GM19025 (cell line): ENCODE measurements at regions not wholly inside any gene's neighbourhood (a gene's known extent, or its start where the extent isn't known, plus 50 kb on each side); places are given as distances from the start of the nearest gene placed in this dataset.
"Not testable (repeated sequence)": the region's sequence is repeated elsewhere in the genome, so short reads cannot be mapped to it uniquely, and the experiment has no call there.

Experiments
- ATAC-seq: cut with Tn5 transposase; IDR thresholded peaks from one replicate; pipeline ENCODE4 v1.9.1; 2021; ENCODE audit warnings: mild to moderate bottlenecking, low read depth, moderate library complexity; ENCODE audit not compliant: unreplicated experiment

DNA sequence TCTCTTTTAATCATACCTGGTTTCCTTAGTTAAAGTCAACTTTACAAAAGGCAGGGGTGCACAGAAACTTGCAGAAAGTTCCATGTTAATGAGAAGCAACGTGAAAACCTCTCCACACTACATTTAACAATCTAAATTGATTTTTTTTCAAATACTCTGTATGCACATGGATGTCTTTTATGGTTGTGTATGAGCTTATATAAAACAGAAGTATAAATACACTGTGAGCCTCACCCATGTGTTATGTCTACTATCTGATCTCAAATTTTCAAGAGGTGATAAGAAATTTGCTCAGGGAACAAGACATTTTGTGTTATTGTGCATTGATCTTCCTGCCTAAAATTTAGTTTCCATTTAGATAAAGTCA is 617.6 kb downstream of the ADCYAP1 start:
- no peak for ATAC-seq

DNA sequence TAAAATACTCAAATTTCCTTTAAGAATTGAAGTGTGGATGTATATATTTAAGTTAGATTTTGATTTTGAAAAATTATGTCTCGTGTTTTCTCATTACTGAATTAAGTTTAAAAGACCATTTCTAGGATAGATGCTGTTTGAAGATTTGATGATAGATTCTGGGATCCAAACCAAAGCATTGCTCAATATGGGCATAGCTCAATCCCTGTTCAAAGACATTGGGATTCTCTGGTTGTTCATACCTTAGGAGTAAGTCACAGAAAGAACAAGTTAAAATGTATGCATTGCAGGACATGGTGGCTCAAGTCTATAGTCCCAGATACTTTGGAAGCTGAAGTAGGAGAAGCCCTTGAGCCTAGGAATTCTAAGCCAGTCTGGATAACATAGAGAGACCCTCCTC is 622.3 kb downstream of the ADCYAP1 start:
- no peak for ATAC-seq

DNA sequence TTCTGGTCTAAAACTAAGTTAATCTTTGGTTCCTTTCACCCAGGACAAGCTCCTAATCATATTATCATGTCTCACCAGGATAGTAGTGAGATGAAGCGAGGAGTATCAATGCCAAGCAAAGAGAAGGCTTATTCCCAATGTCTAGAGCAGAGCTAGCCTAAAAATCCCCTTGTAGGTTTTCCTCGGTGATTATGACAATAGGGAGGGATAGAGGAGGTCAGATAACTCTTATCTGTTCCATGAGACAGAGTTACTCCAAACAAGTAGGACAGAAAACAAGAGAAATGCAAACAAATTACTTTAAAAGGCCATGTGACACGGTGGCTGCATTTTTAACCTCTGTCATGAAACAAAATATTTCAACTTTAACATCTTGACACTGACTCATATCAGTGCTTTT is 623.1 kb downstream of the ADCYAP1 start:
- no peak for ATAC-seq

DNA sequence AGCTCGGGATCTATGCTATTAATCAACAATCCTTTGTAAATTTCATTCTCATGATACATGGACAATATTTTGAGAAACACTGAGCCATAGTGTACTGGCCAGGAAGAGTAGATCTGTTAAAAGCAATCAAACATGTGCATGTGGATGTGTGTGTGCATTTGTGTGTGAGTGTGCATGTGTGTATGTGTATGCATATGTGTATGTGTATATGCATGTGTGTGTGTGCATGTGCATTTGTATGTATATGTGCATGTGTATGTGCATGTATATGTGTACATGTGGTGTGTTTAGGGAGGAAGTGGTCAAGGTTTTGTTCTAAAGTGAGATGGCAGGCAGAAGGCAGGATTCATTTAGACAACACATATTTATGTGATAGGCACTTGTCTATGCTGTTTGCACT is 623.8 kb downstream of the ADCYAP1 start:
- no peak for ATAC-seq

DNA sequence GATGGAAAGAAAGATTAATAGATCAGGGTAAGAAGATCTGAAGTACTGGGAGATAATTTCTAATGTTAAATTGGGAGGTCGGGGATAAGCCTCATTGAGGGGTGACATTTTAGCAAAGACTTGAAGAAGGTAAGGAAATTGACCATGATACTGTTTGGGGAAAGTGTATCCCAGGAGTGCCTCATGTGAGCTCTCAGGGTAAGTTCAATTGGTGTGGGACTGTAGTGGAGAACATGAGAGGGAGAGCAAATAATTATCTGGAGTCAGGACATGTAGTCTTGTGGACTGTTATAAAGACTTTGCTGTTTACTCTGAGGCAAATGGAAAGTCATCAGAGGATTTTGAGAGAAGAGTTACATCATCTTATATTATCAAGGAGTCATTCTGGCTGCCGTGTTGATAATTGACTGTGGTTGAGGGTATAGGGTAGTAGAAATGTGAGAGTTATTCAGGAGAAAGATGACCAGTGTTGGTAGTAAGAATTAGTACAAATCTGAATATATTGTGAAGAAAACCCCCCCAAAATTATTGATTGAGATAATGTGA is 624.4 kb downstream of the ADCYAP1 start:
- no peak for ATAC-seq

DNA sequence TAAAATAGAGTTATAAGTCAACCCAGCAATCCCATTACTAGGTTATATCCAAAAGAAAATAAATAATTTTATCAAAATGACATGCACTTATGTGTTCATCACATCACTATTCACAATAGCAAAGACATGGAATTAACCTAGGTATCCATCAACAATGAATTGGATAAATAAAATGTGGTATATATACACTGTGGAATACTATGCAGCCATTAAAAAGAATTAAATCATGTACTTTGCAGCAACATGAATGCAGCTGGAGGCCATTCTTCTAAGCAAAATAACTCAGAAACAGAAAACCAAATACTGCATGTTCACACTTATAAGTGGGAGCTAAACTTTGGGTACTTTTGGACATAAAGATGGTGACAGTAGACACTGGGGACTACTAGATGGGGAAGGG is 626.0 kb downstream of the ADCYAP1 start:
- no peak for ATAC-seq

DNA sequence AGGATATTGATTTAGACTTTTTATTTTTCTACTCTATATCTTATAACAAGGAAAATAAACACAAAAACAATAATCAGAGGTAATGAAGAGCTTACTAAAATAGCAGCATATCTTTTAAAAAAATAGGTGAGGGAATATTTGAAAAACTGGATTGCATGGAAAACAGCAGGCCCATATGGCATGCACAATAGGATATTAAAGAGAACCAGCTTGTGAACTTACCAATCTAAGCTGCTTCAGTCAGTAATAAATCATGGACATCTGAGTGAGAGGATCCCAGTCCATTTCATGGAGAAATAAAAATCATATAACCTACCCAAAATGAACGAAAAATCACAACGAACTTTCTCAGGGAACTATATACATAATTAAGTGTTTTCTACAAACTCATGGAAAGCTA is 634.6 kb downstream of the ADCYAP1 start:
- no peak for ATAC-seq

DNA sequence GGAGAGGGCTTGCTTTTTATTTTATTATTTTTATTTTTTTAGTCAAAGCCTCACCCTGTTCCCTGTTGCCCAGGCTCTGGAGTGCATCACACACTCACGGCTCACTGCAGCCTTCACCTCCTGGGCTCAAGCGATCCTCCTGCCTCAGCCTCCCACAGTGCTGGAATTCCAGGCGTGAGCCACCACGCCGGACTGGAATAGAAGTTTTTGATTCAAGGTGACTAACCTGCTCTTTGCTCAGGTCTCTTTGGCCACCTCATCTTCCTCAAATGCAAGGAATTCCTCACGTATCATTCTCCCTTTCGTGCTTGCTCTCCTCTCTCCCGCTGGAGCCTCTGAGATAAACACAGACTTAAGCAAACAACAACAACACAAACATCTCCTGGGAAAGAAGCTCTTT is 636.8 kb downstream of the ADCYAP1 start:
- ATAC-seq: no peak

DNA sequence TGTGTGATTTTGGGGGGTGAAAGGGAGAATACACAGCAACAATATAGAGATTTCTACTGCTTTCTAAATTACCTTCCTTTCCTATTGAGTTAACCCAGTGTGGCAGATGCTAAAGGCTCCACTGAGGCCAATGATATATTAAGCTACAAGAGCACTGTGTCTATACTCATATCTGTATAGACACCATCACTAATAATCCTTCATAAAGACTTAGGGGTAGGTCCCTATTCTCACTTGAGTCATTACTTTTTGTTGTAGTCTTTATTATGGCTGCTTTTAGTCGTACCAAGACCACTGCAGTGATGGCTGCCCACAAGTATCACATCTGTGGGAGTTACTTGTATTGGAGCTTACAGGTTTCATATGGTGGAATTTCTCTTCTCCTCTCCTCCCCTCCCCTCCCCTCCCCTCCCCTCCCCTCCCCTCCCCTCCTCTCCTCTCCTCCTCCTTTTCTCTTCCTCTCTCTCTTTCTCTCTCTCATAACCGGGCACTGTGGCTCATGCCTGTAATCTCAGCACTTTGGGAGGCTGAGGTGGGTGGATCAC is 637.6 kb downstream of the ADCYAP1 start:
- ATAC-seq: no peak

DNA sequence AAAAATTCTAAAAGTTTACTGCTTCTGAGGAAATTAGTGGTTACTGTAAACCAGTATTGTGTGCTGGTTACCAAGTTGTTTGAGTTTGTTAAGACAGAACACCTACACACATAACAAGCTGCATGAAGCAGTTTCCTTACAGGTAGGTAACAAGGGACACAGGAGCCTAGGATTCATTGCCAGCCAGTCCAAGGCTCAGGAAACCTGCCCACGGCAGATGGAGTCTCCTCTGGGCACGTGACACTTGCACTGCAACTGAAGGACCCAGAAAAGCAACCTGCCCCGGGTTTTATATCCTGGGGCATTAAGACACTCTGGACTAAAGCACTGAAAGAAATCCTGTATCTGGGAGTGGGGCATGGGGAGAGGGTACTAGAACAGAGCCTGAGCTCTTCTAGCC is 639.3 kb downstream of the ADCYAP1 start:
- ATAC-seq: no peak

DNA sequence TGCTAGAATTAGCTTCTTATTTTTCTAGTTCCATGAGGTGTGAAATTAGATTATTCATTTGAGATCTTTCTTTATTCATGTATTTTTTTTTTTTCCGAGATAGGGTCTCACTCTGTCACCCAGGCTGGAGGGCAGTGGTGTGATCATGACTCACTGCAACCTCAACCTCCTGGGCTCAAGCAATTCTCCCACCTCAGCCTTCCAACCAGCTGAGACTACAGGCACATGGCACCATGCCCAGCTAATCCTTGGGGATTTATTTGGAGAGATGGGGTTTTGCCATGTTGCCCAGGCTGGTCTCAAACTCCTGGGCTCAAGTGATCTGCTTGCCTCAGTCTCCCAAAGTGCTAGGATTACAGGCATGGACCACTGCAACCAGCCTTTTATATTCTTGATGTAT is 653.0 kb downstream of the ADCYAP1 start:
- not testable (repeated sequence) for ATAC-seq

DNA sequence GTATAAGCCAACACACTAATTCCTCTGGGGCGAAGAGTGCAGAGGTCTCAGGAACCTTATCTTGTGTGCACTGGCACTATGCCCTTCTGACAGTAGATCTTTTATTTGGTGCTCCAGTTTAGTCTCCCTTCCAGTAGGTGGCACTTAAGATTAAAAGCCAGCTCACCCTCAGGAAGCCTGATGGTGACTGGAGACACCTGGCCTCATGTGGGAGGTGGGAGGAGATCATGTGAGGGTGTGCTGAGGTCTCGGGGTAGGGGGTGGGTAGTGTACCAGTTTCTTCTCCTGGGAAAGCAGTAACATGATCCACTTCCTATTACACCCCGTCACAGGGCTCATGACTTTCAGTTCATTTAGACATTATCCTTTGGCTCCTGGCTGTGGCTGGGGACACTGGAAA is 654.9 kb downstream of the ADCYAP1 start:
- no peak for ATAC-seq

DNA sequence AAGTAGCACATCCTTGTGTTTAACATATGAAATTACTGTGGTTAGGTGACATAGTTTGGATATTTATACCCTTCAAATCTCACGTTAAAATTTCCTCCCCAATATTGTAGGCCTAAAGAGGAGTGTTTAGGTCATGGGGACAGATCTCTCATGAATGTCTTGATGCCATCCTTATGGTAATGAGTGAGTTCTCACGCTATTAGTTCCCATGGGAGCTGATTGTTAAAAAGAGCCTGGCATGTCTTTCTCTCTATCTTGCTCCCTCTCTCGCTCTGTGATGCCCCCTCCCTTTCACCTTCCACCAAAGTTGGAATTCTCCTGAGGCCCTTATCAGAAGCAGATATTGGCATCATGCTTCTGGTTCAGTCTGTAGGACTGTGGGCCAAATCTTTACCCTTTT is 660.1 kb downstream of the ADCYAP1 start:
- ATAC-seq: no peak

DNA sequence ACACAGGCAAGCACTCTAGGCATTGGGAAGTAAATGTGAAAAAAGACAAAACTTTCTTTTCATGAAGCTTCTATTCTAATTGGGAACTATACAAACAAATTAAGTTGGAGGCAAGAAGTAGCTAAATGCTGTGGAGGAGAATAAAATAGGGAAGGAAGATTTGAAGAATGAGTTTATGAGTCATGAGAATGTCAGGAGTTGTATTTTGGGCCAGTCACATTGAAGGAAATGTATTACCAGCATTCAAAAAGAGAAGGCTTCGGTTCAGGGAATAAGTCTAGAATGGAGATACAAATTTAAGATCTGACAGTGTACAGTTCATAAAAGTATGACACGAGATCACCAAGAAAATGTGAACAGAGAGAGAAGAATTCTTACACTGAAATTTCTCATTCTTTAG is 666.5 kb downstream of the ADCYAP1 start:
- ATAC-seq: no peak

DNA sequence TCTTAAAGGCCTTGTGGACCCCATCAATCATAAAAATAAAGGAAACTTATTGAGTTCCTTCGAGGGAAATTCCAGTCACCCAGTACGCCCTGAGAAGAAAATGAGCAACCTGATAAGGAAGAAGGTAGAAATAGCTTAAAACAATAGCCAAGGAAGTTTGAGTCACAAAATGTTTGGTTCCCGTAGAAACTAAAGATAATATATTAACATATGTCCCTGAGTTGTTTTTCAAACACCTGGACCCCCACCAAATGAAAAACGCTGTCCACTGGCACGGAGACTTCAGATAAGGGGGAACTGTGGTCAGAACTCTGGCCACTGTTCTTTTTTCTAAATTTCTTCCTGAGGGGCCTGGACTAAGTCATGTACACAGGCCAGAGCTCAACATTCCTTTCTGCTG is 669.1 kb downstream of the ADCYAP1 start:
- no peak for ATAC-seq

DNA sequence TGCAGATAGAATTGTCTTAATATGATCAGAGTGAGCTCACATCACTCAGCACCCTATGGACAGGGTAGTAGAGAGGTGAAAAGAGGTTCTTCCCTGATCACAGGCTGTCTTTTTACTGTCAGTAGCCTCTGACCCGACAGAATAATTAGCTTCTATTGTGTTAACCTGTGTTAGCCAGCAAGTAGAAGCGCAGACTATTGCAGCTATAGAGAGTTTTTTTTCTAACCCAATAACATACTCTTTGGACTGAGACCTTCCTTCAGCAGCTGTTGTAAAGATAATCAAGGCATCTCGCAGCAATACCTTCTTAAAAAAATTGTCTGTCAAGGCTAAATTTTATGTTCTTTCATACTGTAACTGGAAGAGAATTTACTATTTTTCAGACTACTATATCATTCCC is 670.4 kb downstream of the ADCYAP1 start:
- no peak for ATAC-seq

DNA sequence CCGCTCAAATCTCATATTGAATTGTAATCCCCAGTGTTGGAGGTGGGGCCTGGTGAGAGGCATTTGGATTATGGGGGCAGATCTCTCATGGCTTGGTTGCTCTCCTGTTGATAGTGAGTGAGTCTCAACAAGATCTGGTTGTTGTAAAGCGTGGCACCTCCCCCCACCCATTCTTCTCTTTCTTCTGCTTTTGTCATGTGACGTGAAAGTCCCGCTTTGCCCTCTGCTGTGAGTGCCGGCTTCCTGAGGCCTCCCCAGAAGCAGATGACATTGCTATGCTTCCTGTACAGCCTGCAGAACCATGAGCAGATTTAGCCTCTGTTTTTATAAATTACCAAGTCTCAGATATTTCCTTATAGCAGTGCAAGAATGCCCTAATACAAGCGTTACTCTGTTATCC is 673.8 kb downstream of the ADCYAP1 start:
- no peak for ATAC-seq

DNA sequence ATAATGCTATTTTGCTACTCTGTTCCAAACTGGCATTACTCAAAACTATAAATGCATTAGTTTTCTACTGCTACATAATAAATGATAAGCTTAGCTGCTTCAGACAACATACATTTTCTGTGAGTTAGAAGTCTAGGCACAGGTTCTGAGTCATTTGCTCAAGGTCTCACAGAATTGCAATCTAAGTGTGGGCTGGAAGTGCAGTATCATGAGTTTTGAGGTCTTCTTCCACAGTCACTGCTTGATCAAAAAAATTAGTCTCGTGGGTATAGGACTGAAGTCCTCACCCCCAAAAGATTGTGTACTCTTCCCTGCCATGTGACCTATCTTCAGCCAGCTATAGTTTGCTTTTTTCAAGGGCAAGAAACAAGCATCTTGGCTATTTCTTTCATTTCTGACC is 676.9 kb downstream of the ADCYAP1 start:
- no peak for ATAC-seq

DNA sequence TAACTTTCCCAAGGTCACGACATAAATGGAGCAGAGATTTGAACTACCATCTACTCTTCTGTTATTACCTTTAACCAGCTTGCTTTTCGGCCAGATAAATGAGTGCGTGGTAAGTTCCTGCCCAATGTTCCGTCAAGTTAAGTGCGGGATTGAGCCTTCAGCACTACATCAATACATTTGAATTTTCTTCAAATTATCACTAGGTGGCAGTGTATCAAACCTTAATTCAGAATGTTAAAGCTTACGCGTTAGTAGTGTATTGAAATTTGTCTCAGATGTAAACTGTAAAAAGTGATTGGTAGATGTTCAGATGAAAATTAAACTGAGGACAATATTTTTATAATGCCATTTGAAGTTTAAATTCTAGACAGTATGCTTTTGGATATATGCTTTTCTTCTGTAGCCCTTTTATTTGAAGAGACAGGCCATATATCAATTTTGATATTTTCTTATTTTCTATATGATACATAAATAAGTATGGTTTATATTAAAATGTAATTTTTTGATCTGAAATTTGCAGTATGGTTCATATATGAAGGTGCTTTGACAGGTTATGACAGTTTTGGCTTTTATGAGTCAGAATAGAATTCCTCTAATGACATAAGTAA is 681.3 kb downstream of the ADCYAP1 start:
- peak; percentile 58 for ATAC-seq

DNA sequence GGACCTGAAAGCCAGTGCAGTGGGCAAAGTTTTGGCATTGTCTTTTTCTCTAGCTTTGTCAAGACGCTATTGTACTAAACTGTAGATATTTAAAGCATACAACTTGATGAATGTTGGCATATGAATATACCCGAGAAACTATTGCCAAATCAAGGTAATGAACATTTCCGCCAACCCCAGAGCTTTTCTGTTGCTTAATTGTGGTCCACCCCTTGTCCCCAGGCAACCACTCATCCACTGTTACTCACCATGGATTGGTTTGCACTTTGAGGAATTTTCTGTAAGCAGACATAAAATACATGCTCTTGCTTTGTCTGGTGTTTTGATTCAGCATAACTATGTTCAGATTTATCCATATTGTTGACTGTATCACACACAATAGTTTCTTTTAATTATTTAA is 688.4 kb downstream of the ADCYAP1 start:
- no peak for ATAC-seq

DNA sequence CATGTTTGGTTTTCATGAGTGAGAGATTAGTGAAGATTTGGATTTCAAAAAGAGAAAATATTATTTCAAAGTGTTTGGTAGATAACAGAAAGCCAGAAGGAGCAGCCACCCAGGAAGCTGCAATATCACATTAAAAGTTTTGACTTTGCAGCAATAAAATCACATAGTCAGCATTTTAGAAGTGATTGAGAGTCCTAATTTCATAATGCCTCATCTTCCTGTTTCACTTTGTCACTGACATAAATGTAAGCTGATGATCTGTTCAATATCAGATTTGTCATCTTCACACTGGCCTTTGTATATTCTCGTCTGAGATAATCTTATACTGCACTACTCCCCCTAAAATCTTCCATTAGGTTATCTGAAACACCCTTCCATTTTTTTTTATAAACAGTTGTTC is 690.5 kb downstream of the ADCYAP1 start:
- ATAC-seq: no peak

DNA sequence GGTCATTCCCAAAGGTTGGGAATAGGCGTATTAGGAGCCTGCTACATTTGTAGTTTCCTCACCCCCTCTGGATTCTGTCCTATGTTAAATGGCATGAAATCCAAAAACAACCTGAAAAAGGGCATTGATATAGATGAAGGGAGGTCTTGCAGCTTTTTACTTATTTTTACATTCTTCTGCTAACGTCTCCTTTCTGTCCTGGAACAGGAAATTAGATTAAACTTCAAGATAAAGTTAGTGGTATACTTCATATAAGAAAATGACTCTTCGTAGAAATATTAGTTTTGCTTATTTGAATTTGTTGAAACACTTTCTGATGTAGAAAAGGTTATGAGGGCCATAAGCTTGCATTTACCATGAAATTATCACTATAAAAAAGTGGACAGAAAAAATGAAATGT is 694.5 kb downstream of the ADCYAP1 start:
- ATAC-seq: no peak

DNA sequence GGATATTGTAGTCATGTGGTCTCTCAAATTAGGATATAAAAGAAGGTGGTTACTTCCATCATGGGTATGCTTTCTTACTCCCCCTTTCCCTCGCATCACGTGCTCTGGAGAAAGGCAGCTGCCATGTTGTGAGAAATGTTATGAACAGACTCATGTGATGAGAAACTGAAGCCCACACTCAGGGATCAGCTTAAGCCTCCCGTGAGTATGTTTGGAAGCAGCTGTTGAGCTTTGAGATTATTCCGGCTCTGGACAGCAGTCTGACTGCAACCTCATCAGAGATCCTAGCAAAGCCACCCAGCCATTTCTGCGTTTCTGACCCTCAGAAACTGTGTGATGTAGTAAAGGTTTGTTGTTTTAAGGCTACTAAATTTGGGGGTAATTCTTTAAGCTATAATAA is 700.1 kb downstream of the ADCYAP1 start:
- no peak for ATAC-seq
